SK-N-SH (cell line): ENCODE measurements at regions not wholly inside any gene's neighbourhood (a gene's known extent, or its start where the extent isn't known, plus 50 kb on each side); places are given as distances from the start of the nearest gene placed in this dataset.

Experiments
- CTCF ChIA-PET: fragments of 300-600, 350-600 bp; formaldehyde crosslinking; extraction: SDS; loops from one replicate; lab custom pipeline; 2021; lab: Yijun Ruan, JAX
- POLR2A ChIA-PET: fragments of 350-600 bp; sonication (Branson Sonifier 250); formaldehyde crosslinking; extraction: SDS; loops from one replicate; lab custom pipeline; 2020; ENCODE audit warnings: antibody characterized with exemption, inconsistent platforms; lab: Yijun Ruan, JAX
- DNase-seq: peaks from one replicate; pipeline ENCODE4 v3.0.0; 2012
- H2AFZ ChIP-seq: fragments of 200-600 bp; sonication (generic); 2 replicates; pipeline ENCODE4 v1.8.1; 2016; ENCODE audit warnings: antibody characterized with exemption, mild to moderate bottlenecking, low read depth
- H3F3A ChIP-seq: fragments of 200-600 bp; sonication (generic); replicated peaks from 2 replicates; pipeline ENCODE3; 2016; ENCODE audit warnings: antibody characterized with exemption, mild to moderate bottlenecking; ENCODE audit not compliant: insufficient read depth
- H3K27ac ChIP-seq, 2 experiments: fragments of 200-500 bp in 1 of 2; fragments of 200-600 bp in 1 of 2; sonication (Bioruptor generic) in 1 of 2; sonication (generic), shearing (Covaris generic) in 1 of 2; 2 replicates each; pipeline versions ENCODE4 v1.5.1 to v1.6.1; 2014 to 2016; ENCODE audit warnings: low read depth in 2 of 2, inconsistent platforms in 1 of 2, low read length in 1 of 2, mild to moderate bottlenecking in 1 of 2, mixed read lengths in 1 of 2
- H3K27me3 ChIP-seq: fragments of 200-600 bp; sonication (generic), shearing (Covaris generic); 2 replicates; pipeline ENCODE4 v1.6.1; 2016; ENCODE audit warnings: mixed run types; ENCODE audit not compliant: insufficient read depth
- H3K36me3 ChIP-seq, 2 experiments: fragments of 200-500 bp in 1 of 2; fragments of 200-600 bp in 1 of 2; sonication (Bioruptor generic) in 1 of 2; sonication (generic) in 1 of 2; replicated peaks in 1 of 2; 2 replicates each; pipeline versions ENCODE3 to v1.5.1; 2014 to 2016; ENCODE audit warnings: low read length in 1 of 2, mild to moderate bottlenecking in 1 of 2; ENCODE audit not compliant: insufficient read depth in 2 of 2, control insufficient read depth in 1 of 2
- H3K4me1 ChIP-seq, 2 experiments: fragments of 200-500 bp in 1 of 2; fragments of 200-600 bp in 1 of 2; sonication (Bioruptor generic) in 1 of 2; sonication (generic), shearing (Covaris generic) in 1 of 2; 2 replicates each; pipeline versions ENCODE4 v1.5.1 to v1.6.1; 2014 to 2016; ENCODE audit warnings: low read depth in 1 of 2, low read length in 1 of 2, mixed run types in 1 of 2; ENCODE audit not compliant: insufficient read depth in 2 of 2, control insufficient read depth in 1 of 2
- H3K4me2 ChIP-seq: fragments of 200-600 bp; sonication (generic), shearing (Covaris generic); 2 replicates; pipeline ENCODE4 v1.6.1; 2017; ENCODE audit warnings: mixed run types
- H3K4me3 ChIP-seq, 2 experiments: fragments of 200-500 bp in 1 of 2; fragments of 200-600 bp in 1 of 2; sonication (Bioruptor generic) in 1 of 2; sonication (generic), shearing (Covaris generic) in 1 of 2; 2 replicates each; pipeline versions ENCODE4 v1.5.1 to v1.8.1; 2014 to 2016; ENCODE audit warnings: low read depth in 2 of 2, inconsistent platforms in 1 of 2, low read length in 1 of 2, mild to moderate bottlenecking in 1 of 2, mixed read lengths in 1 of 2, moderate library complexity in 1 of 2
- H3K79me2 ChIP-seq: fragments of 200-600 bp; sonication (generic); 2 replicates; pipeline ENCODE4 v1.8.1; 2017; ENCODE audit warnings: mild to moderate bottlenecking; ENCODE audit not compliant: insufficient read depth
- H3K9ac ChIP-seq: fragments of 200-600 bp; sonication (generic); 2 replicates; pipeline ENCODE4 v1.6.1; 2017; ENCODE audit warnings: mixed run types
- H3K9me2 ChIP-seq: fragments of 200-600 bp; sonication (generic); 2 replicates; pipeline ENCODE4 v1.6.1; 2017; ENCODE audit warnings: mixed run types
- H3K9me3 ChIP-seq: fragments of 200-600 bp; sonication (generic); 2 replicates; pipeline ENCODE4 v1.6.1; 2017; ENCODE audit warnings: mixed run types, mild to moderate bottlenecking, moderate library complexity
- H4K20me1 ChIP-seq: fragments of 200-600 bp; sonication (generic); 2 replicates; pipeline ENCODE4 v1.6.1; 2017; ENCODE audit warnings: mild to moderate bottlenecking, mixed run types; ENCODE audit not compliant: insufficient read depth
- CHD2 ChIP-seq: fragments of 150-350 bp; IDR thresholded peaks from 2 replicates; pipeline ENCODE4 v1.6.1; 2018; ENCODE audit warnings: low read length; ENCODE audit not compliant: partially characterized antibody
- ELF1 ChIP-seq: IDR thresholded peaks from 2 replicates; pipeline ENCODE4 v1.4.0; 2012
- FOXJ3 ChIP-seq: sonication (generic); formaldehyde crosslinking; IDR thresholded peaks from 2 replicates; pipeline ENCODE4 v1.5.1; 2020; ENCODE audit warnings: mild to moderate bottlenecking, missing genetic modification reagents
- FOXM1 ChIP-seq: IDR thresholded peaks from 2 replicates; pipeline ENCODE4 v1.4.0; 2012; ENCODE audit warnings: low read depth, mild to moderate bottlenecking
- GABPA ChIP-seq: IDR thresholded peaks from 2 replicates; pipeline ENCODE4 v1.4.0; 2012; ENCODE audit warnings: low read depth, mild to moderate bottlenecking
- GATA2 ChIP-seq: sonication (generic); formaldehyde crosslinking; IDR thresholded peaks from 2 replicates; pipeline ENCODE4 v1.5.0; 2020; ENCODE audit warnings: mild to moderate bottlenecking, missing genetic modification reagents
- MEF2A ChIP-seq: IDR thresholded peaks from 2 replicates; pipeline ENCODE4 v1.4.0; 2012; ENCODE audit warnings: low read depth, borderline replicate concordance
- MXI1 ChIP-seq: IDR thresholded peaks from 2 replicates; pipeline ENCODE4 v1.6.1; 2012; ENCODE audit warnings: mild to moderate bottlenecking, low read depth, low read length, improper control_type of control experiment
- POLR2AphosphoS5 ChIP-seq: IDR thresholded peaks from 2 replicates; pipeline ENCODE4 v1.6.1; 2012; ENCODE audit warnings: low read depth, low read length
- RCOR1 ChIP-seq: fragments of 150-350 bp; IDR thresholded peaks from 2 replicates; pipeline ENCODE4 v1.6.1; 2017; ENCODE audit warnings: antibody characterized with exemption, low read length
- REST ChIP-seq: IDR thresholded peaks from 2 replicates; pipeline ENCODE4 v1.6.1; 2012; ENCODE audit warnings: mild to moderate bottlenecking, low read depth, low read length, moderate library complexity
- RXRA ChIP-seq: IDR thresholded peaks from 2 replicates; pipeline ENCODE4 v1.4.0; 2012; ENCODE audit warnings: low read depth, mild to moderate bottlenecking, borderline replicate concordance
- TAF1 ChIP-seq: IDR thresholded peaks from 2 replicates; pipeline ENCODE4 v1.6.1; 2012; ENCODE audit warnings: low read depth, mild to moderate bottlenecking, low read length, moderate library complexity, borderline replicate concordance
- TCF12 ChIP-seq: IDR thresholded peaks from 2 replicates; pipeline ENCODE4 v1.4.0; 2012
- USF1 ChIP-seq: IDR thresholded peaks from 2 replicates; pipeline ENCODE4 v1.4.0; 2012; ENCODE audit warnings: low read depth, borderline replicate concordance
- WGBS: methylation state at CpG from one replicate; pipeline ENCODE4 v1.1.6; 2017; ENCODE audit warnings: low lambda C conversion rate; 5-methylcytosine and 5-hydroxymethylcytosine counted together
- TF ChIP-seq, protein P1 (sequence below): IDR thresholded peaks from 2 replicates; pipeline ENCODE4; 2012
- TF ChIP-seq, protein P2 (sequence below): fragments of 200-600 bp; sonication (generic); IDR thresholded peaks from 2 replicates; pipeline ENCODE4 v1.6.1; 2017; ENCODE audit warnings: antibody characterized with exemption, mild to moderate bottlenecking, moderate library complexity

- no peak overlapping the region for H3K27ac ChIP-seq
- H2AFZ ChIP-seq, result no peak overlapping the region
- no peak for DNase-seq
- H3K36me3 ChIP-seq, result no peaks in the 10 kb centered on the region
- H3K9ac ChIP-seq, result no peak overlapping the region
- TF ChIP-seq MXI1, result no peak
- TF ChIP-seq FOXM1, result no peak
- TF ChIP-seq TCF12, result no peak
- no peak for TF ChIP-seq CHD2
- no peak for TF ChIP-seq GATA2 (CRISPR knock-in tag)
- no peak for TF ChIP-seq POLR2AphosphoS5
- TF ChIP-seq FOXJ3, result no peak
- TF ChIP-seq, protein P1, sequence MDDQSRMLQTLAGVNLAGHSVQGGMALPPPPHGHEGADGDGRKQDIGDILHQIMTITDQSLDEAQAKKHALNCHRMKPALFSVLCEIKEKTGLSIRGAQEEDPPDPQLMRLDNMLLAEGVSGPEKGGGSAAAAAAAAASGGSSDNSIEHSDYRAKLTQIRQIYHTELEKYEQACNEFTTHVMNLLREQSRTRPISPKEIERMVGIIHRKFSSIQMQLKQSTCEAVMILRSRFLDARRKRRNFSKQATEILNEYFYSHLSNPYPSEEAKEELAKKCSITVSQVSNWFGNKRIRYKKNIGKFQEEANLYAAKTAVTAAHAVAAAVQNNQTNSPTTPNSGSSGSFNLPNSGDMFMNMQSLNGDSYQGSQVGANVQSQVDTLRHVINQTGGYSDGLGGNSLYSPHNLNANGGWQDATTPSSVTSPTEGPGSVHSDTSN, result no peak
- TF ChIP-seq ELF1, result no peak
- no peak for TF ChIP-seq RXRA
- TF ChIP-seq GABPA, result no peak
- no peak for TF ChIP-seq REST
- no peak for TF ChIP-seq RCOR1
- TF ChIP-seq USF1, result no peak
- TF ChIP-seq, protein P2, sequence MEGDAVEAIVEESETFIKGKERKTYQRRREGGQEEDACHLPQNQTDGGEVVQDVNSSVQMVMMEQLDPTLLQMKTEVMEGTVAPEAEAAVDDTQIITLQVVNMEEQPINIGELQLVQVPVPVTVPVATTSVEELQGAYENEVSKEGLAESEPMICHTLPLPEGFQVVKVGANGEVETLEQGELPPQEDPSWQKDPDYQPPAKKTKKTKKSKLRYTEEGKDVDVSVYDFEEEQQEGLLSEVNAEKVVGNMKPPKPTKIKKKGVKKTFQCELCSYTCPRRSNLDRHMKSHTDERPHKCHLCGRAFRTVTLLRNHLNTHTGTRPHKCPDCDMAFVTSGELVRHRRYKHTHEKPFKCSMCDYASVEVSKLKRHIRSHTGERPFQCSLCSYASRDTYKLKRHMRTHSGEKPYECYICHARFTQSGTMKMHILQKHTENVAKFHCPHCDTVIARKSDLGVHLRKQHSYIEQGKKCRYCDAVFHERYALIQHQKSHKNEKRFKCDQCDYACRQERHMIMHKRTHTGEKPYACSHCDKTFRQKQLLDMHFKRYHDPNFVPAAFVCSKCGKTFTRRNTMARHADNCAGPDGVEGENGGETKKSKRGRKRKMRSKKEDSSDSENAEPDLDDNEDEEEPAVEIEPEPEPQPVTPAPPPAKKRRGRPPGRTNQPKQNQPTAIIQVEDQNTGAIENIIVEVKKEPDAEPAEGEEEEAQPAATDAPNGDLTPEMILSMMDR, result no peak
- no peak for TF ChIP-seq MEF2A
- TF ChIP-seq TAF1, result no peak
- H3K9me3 ChIP-seq, result no peaks in the 10 kb centered on the region
- WGBS, result 65% methylated on average over 2 of the region's 2 CpGs
- no peaks in the 10 kb centered on the region for H3K4me1 ChIP-seq
- ChIA-PET CTCF (no interaction called here), POLR2A (no interaction called here)
- H3K79me2 ChIP-seq, result no peaks in the 10 kb centered on the region
- no peaks in the 10 kb centered on the region for H3F3A ChIP-seq
- H4K20me1 ChIP-seq, result no peaks in the 10 kb centered on the region
- no peaks in the 10 kb centered on the region for H3K9me2 ChIP-seq
- no peaks in the 10 kb centered on the region for H3K27me3 ChIP-seq
- H3K4me3 ChIP-seq, result no peak overlapping the region
- H3K4me2 ChIP-seq, result no peak overlapping the region
Observed at GRCh38 chr6:68252632-68253031, 382.4 kb upstream of the ADGRB3 start.
